GM12878 (cell line): ENCODE measurements at regions not wholly inside any gene's neighbourhood (a gene's known extent, or its start where the extent isn't known, plus 50 kb on each side); places are given as distances from the start of the nearest gene placed in this dataset.

Source experiments
- ATAC-seq: fragments of 200-7000 bp; cut with Tn5 transposase; 3 replicates; pipeline ENCODE4 v1.9.1; 2020; ENCODE audit warnings: mild to moderate bottlenecking, moderate library complexity
- BruUV-seq: library from RNA; stranded (reverse); fragments of 400-500 nt; replicated peaks from 2 replicates; lab custom pipeline; 2021; lab: Mats Ljungman, UMichigan
- CTCF ChIA-PET: fragments of 300-600 bp; sonication (Branson Sonifier 250); formaldehyde crosslinking; extraction: SDS; loops from one replicate; lab custom pipeline; 2021; ENCODE audit warnings: inconsistent platforms; lab: Yijun Ruan, JAX
- POLR2A ChIA-PET: fragments of 350-600 bp; formaldehyde crosslinking; extraction: SDS; loops from one replicate; lab custom pipeline; 2021; ENCODE audit warnings: inconsistent platforms; lab: Charles Lee
- RAD21 ChIA-PET: fragments of 300-600 bp; sonication (Branson Sonifier 250); formaldehyde crosslinking; loops from one replicate; lab custom pipeline; 2023; ENCODE audit warnings: antibody characterized with exemption; ENCODE audit not compliant: unreplicated experiment; lab: Charles Lee
- SMC1A ChIA-PET: fragments of 300-600 bp; sonication (Branson Sonifier 250); formaldehyde crosslinking; loops from one replicate; lab custom pipeline; 2023; ENCODE audit not compliant: unreplicated experiment, uncharacterized antibody; lab: Charles Lee
- DNase-seq: peaks from one replicate; pipeline ENCODE4 v3.0.0-alpha.2; 2011; ENCODE audit warnings: low read depth, low spot score
- FAIRE-seq: peaks from 3 replicates; lab custom pipeline; 2011; peaks lifted over from hg19 to GRCh38; lab: Jason Lieb, UNC
- H2AFZ ChIP-seq: 2 replicates; pipeline ENCODE4 v1.6.0; 2011; ENCODE audit warnings: low read depth, low read length, control low read depth; ENCODE audit not compliant: control insufficient read depth
- H3K27ac ChIP-seq: 2 replicates; pipeline ENCODE4 v1.5.1; 2011; ENCODE audit warnings: control low read depth; ENCODE audit not compliant: control insufficient read depth, insufficient read depth
- H3K27me3 ChIP-seq, 2 experiments: replicated peaks in 1 of 2; 2 replicates each; pipeline versions ENCODE4 v1.6.0 to v1.6.1; 2011; ENCODE audit warnings: low read length in 1 of 2; ENCODE audit not compliant: control insufficient read depth in 2 of 2, insufficient read depth in 2 of 2
- H3K36me3 ChIP-seq, 2 experiments: 2 replicates each; pipeline ENCODE4 v1.5.1; 2011; ENCODE audit warnings: low read length in 1 of 2; ENCODE audit not compliant: control insufficient read depth in 2 of 2, insufficient read depth in 2 of 2
- H3K4me1 ChIP-seq: 2 replicates; pipeline ENCODE4 v1.6.1; 2011; ENCODE audit warnings: mild to moderate bottlenecking, low read length, moderate library complexity, mixed read lengths; ENCODE audit not compliant: control insufficient read depth, insufficient read depth
- H3K4me2 ChIP-seq: 2 replicates; pipeline ENCODE4 v1.6.0; 2011; ENCODE audit warnings: control low read depth; ENCODE audit not compliant: control insufficient read depth, insufficient read depth
- H3K4me3 ChIP-seq: fragments of 200-600 bp; sonication (generic); 2 replicates; pipeline ENCODE4 v1.5.1; 2016
- H3K79me2 ChIP-seq: 2 replicates; pipeline ENCODE4 v1.6.0; 2011; ENCODE audit warnings: low read length; ENCODE audit not compliant: control insufficient read depth, insufficient read depth
- H3K9ac ChIP-seq: 2 replicates; pipeline ENCODE4 v1.8.0; 2011; ENCODE audit warnings: low read length, control low read depth, mixed read lengths; ENCODE audit not compliant: control insufficient read depth, insufficient read depth
- H3K9me3 ChIP-seq: replicated peaks from 3 replicates; pipeline ENCODE4 v1.5.1; 2011; ENCODE audit warnings: mild to moderate bottlenecking, low read length; ENCODE audit not compliant: control insufficient read depth, insufficient read depth
- H4K20me1 ChIP-seq: 2 replicates; pipeline ENCODE4 v1.6.0; 2011; ENCODE audit not compliant: control insufficient read depth, insufficient read depth
- CUX1 ChIP-seq: IDR thresholded peaks from 2 replicates; pipeline ENCODE4 v1.6.1; 2012; ENCODE audit warnings: improper control_type of control experiment, low read depth, low read length; ENCODE audit not compliant: insufficient replicate concordance
- EED ChIP-seq: sonication (generic); IDR thresholded peaks from 2 replicates; pipeline ENCODE4 v1.6.1; 2016; ENCODE audit warnings: antibody characterized with exemption, low read depth
- ELK1 ChIP-seq: IDR thresholded peaks from 2 replicates; pipeline ENCODE4 v1.6.1; 2012; ENCODE audit warnings: low read depth, low read length, improper control_type of control experiment
- FOXM1 ChIP-seq: IDR thresholded peaks from 2 replicates; pipeline ENCODE4 v1.6.1; 2012; ENCODE audit warnings: low read depth, mild to moderate bottlenecking, inconsistent platforms, low read length, moderate library complexity
- HDGF ChIP-seq: fragments of 450-650 bp; IDR thresholded peaks from 2 replicates; pipeline ENCODE4 v1.6.1; 2016; ENCODE audit warnings: antibody characterized with exemption
- KDM1A ChIP-seq: fragments of 200-600 bp; sonication (generic); IDR thresholded peaks from 2 replicates; pipeline ENCODE4 v1.6.1; 2016; ENCODE audit warnings: borderline replicate concordance
- LARP7 ChIP-seq: fragments of 450-650 bp; IDR thresholded peaks from 2 replicates; pipeline ENCODE4 v1.6.1; 2017; ENCODE audit warnings: mild to moderate bottlenecking
- MTA2 ChIP-seq: fragments of 450-650 bp; IDR thresholded peaks from 2 replicates; pipeline ENCODE4 v1.6.1; 2016; ENCODE audit warnings: low read depth, mild to moderate bottlenecking, moderate library complexity
- PML ChIP-seq: IDR thresholded peaks from 2 replicates; pipeline ENCODE4 v1.6.1; 2012; ENCODE audit warnings: low read length, inconsistent platforms
- TAF1 ChIP-seq: IDR thresholded peaks from 2 replicates; pipeline ENCODE4 v1.6.1; 2011; ENCODE audit warnings: mild to moderate bottlenecking, low read depth, low read length, borderline replicate concordance
- USF1 ChIP-seq: IDR thresholded peaks from 2 replicates; pipeline ENCODE4 v1.6.1; 2011; ENCODE audit warnings: borderline replicate concordance, low read depth, mild to moderate bottlenecking, moderate library complexity, mixed read lengths, low read length; ENCODE audit not compliant: insufficient read depth; ENCODE audit errors: extremely low read length
- WGBS: methylation state at CpG from one replicate; pipeline ENCODE4 v1.1.6; 2016; ENCODE audit warnings: low lambda C conversion rate; ENCODE audit not compliant: insufficient replicate concordance, insufficient coverage; ENCODE audit errors: missing lambda C conversion rate; 5-methylcytosine and 5-hydroxymethylcytosine counted together
- in situ Hi-C: fragments of 300-500 bp; cut with MboI; formaldehyde crosslinking; loops from 9 replicates; pipeline ENCODE4 v1.14.3; 2018; ENCODE audit warnings: mixed read lengths
- intact Hi-C: fragments of 100-400 bp; cut with micrococcal nuclease; formaldehyde crosslinking; loops from one replicate; pipeline ENCODE4 v1.14.2; 2022; ENCODE audit not compliant: unreplicated experiment

GRCh38 chr13:90300015-90300414 lies 1047.5 kb upstream of the MIR17HG start (continued):
- no peak for TF ChIP-seq CUX1

DNA sequence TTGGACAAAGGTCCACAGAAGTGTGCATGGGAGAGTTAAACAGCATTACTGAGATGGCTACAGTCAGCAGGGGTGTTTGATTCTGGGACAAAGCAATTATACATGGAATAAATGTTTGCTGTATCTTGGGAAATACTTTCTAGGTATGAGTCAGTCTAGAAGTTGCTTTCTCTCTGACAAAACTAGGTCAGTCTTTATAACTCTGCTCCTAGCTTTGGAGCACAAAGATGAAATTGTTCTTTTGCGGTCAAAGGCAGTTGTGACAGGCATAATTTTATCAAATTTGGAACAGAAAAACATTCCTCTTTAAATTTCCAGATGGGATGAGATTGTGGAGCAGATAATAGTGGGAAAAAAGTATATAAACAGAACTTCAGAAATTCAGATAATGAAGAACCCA lies 1045.4 kb upstream of the MIR17HG start:
- Histone ChIP-seq H3K36me3 (no peaks in the 10 kb centered on the region), H3K4me3 (no peak overlapping the region)
- POLR2A ChIA-PET: no interaction called here
- ATAC-seq: no peak
- TF ChIP-seq FOXM1: no peak
- no peak for TF ChIP-seq ELK1
- TF ChIP-seq TAF1: no peak
- no peak for TF ChIP-seq EED
- no peak for TF ChIP-seq MTA2
- no peak for TF ChIP-seq HDGF
- TF ChIP-seq USF1: no peak
- no peak for TF ChIP-seq PML
- no peak for TF ChIP-seq KDM1A
- no peak for TF ChIP-seq LARP7
- TF ChIP-seq, all 136 proteins: peak for 0
- ChIA-PET RAD21 (no interaction called here), SMC1A (no interaction called here), CTCF (interaction anchor here (0.7 kb wide), 1 partner anchor 836 kb away, joined by 3 read pairs; no protein-coding TSS in a partner anchor)
- WGBS: 28% methylated on average over 1 of the region's 1 CpG
- FAIRE-seq (no peak), DNase-seq (no peak)
- Histone ChIP-seq H3K9me3 (no peaks in the 10 kb centered on the region), H3K9ac (no peak overlapping the region), H3K4me1 (no peaks in the 10 kb centered on the region), H3K4me2 (no peak overlapping the region), H2AFZ (no peak overlapping the region), H4K20me1 (no peaks in the 10 kb centered on the region), H3K27ac (no peak overlapping the region), H3K79me2 (no peaks in the 10 kb centered on the region), H3K27me3 (no peaks in the 10 kb centered on the region)
- no TSS peak for BruUV-seq
- in situ Hi-C loops (no loop called here), intact Hi-C loops (no loop called here)
